GM12878 (cell line): ENCODE measurements at regions not wholly inside any gene's neighbourhood (a gene's known extent, or its start where the extent isn't known, plus 50 kb on each side); places are given as distances from the start of the nearest gene placed in this dataset.

Experiments
- ATAC-seq: fragments of 200-7000 bp; cut with Tn5 transposase; 3 replicates; pipeline ENCODE4 v1.9.1; 2020; ENCODE audit warnings: mild to moderate bottlenecking, moderate library complexity
- BruUV-seq: library from RNA; stranded (reverse); fragments of 400-500 nt; replicated peaks from 2 replicates; lab custom pipeline; 2021; lab: Mats Ljungman, UMichigan
- CTCF ChIA-PET: fragments of 300-600 bp; sonication (Branson Sonifier 250); formaldehyde crosslinking; extraction: SDS; loops from one replicate; lab custom pipeline; 2021; ENCODE audit warnings: inconsistent platforms; lab: Yijun Ruan, JAX
- POLR2A ChIA-PET: fragments of 350-600 bp; formaldehyde crosslinking; extraction: SDS; loops from one replicate; lab custom pipeline; 2021; ENCODE audit warnings: inconsistent platforms; lab: Charles Lee
- RAD21 ChIA-PET: fragments of 300-600 bp; sonication (Branson Sonifier 250); formaldehyde crosslinking; loops from one replicate; lab custom pipeline; 2023; ENCODE audit warnings: antibody characterized with exemption; ENCODE audit not compliant: unreplicated experiment; lab: Charles Lee
- SMC1A ChIA-PET: fragments of 300-600 bp; sonication (Branson Sonifier 250); formaldehyde crosslinking; loops from one replicate; lab custom pipeline; 2023; ENCODE audit not compliant: unreplicated experiment, uncharacterized antibody; lab: Charles Lee
- DNase-seq: peaks from one replicate; pipeline ENCODE4 v3.0.0-alpha.2; 2011; ENCODE audit warnings: low read depth, low spot score
- FAIRE-seq: peaks from 3 replicates; lab custom pipeline; 2011; peaks lifted over from hg19 to GRCh38; lab: Jason Lieb, UNC
- H2AFZ ChIP-seq: 2 replicates; pipeline ENCODE4 v1.6.0; 2011; ENCODE audit warnings: low read depth, low read length, control low read depth; ENCODE audit not compliant: control insufficient read depth
- H3K27ac ChIP-seq: 2 replicates; pipeline ENCODE4 v1.5.1; 2011; ENCODE audit warnings: control low read depth; ENCODE audit not compliant: control insufficient read depth, insufficient read depth
- H3K27me3 ChIP-seq, 2 experiments: replicated peaks in 1 of 2; 2 replicates each; pipeline versions ENCODE4 v1.6.0 to v1.6.1; 2011; ENCODE audit warnings: low read length in 1 of 2; ENCODE audit not compliant: control insufficient read depth in 2 of 2, insufficient read depth in 2 of 2
- H3K36me3 ChIP-seq, 2 experiments: 2 replicates each; pipeline ENCODE4 v1.5.1; 2011; ENCODE audit warnings: low read length in 1 of 2; ENCODE audit not compliant: control insufficient read depth in 2 of 2, insufficient read depth in 2 of 2
- H3K4me1 ChIP-seq: 2 replicates; pipeline ENCODE4 v1.6.1; 2011; ENCODE audit warnings: mild to moderate bottlenecking, low read length, moderate library complexity, mixed read lengths; ENCODE audit not compliant: control insufficient read depth, insufficient read depth
- H3K4me2 ChIP-seq: 2 replicates; pipeline ENCODE4 v1.6.0; 2011; ENCODE audit warnings: control low read depth; ENCODE audit not compliant: control insufficient read depth, insufficient read depth
- H3K4me3 ChIP-seq: fragments of 200-600 bp; sonication (generic); 2 replicates; pipeline ENCODE4 v1.5.1; 2016
- H3K79me2 ChIP-seq: 2 replicates; pipeline ENCODE4 v1.6.0; 2011; ENCODE audit warnings: low read length; ENCODE audit not compliant: control insufficient read depth, insufficient read depth
- H3K9ac ChIP-seq: 2 replicates; pipeline ENCODE4 v1.8.0; 2011; ENCODE audit warnings: low read length, control low read depth, mixed read lengths; ENCODE audit not compliant: control insufficient read depth, insufficient read depth
- H3K9me3 ChIP-seq: replicated peaks from 3 replicates; pipeline ENCODE4 v1.5.1; 2011; ENCODE audit warnings: mild to moderate bottlenecking, low read length; ENCODE audit not compliant: control insufficient read depth, insufficient read depth
- H4K20me1 ChIP-seq: 2 replicates; pipeline ENCODE4 v1.6.0; 2011; ENCODE audit not compliant: control insufficient read depth, insufficient read depth
- CEBPB ChIP-seq, 2 experiments: fragments of 150-350 bp in 1 of 2; IDR thresholded peaks; 2 replicates each; pipeline ENCODE4 v1.6.1; 2012 to 2014; ENCODE audit warnings: low read depth in 2 of 2, low read length in 2 of 2, borderline replicate concordance in 1 of 2, inconsistent platforms in 1 of 2
- ETV6 ChIP-seq, 2 experiments: fragments of 450-650 bp in 1 of 2; IDR thresholded peaks in 1 of 2; conservative IDR thresholded peaks in 1 of 2; 2 replicates each; pipeline ENCODE4 v1.6.1; 2014; ENCODE audit warnings: antibody characterized with exemption in 1 of 2, borderline replicate concordance in 1 of 2, low read depth in 1 of 2, mild to moderate bottlenecking in 1 of 2, moderate library complexity in 1 of 2
- JUNB ChIP-seq: IDR thresholded peaks from 2 replicates; pipeline ENCODE4 v1.6.1; 2016; ENCODE audit warnings: antibody characterized with exemption, mild to moderate bottlenecking
- MYB ChIP-seq: fragments of 150-350 bp; IDR thresholded peaks from 2 replicates; pipeline ENCODE4 v1.6.1; 2014; ENCODE audit warnings: mild to moderate bottlenecking, low read depth, low read length, borderline replicate concordance
- PAX8 ChIP-seq: fragments of 450-650 bp; IDR thresholded peaks from 2 replicates; pipeline ENCODE4 v1.6.1; 2017; ENCODE audit warnings: mild to moderate bottlenecking, moderate library complexity
- PML ChIP-seq: IDR thresholded peaks from 2 replicates; pipeline ENCODE4 v1.6.1; 2012; ENCODE audit warnings: low read length, inconsistent platforms
- POLR2A ChIP-seq: IDR thresholded peaks from 2 replicates; pipeline ENCODE4 v1.6.1; 2011; ENCODE audit warnings: low read depth, mild to moderate bottlenecking, low read length
- SP1 ChIP-seq: IDR thresholded peaks from one replicate; pipeline ENCODE4 v1.6.1; 2011; ENCODE audit warnings: low read depth, low read length
- WRNIP1 ChIP-seq: IDR thresholded peaks from 2 replicates; pipeline ENCODE4 v1.6.1; 2011; ENCODE audit warnings: low read depth, low read length, improper control_type of control experiment, borderline replicate concordance
- ZBTB4 ChIP-seq: fragments of 450-650 bp; formaldehyde crosslinking; IDR thresholded peaks from 2 replicates; pipeline ENCODE4 v1.4.0; 2022; ENCODE audit warnings: mild to moderate bottlenecking, moderate library complexity
- ZNF24 ChIP-seq: fragments of 450-650 bp; IDR thresholded peaks from 2 replicates; pipeline ENCODE4 v1.6.1; 2017; ENCODE audit warnings: antibody characterized with exemption, mild to moderate bottlenecking
- WGBS: methylation state at CpG from one replicate; pipeline ENCODE4 v1.1.6; 2016; ENCODE audit warnings: low lambda C conversion rate; ENCODE audit not compliant: insufficient replicate concordance, insufficient coverage; ENCODE audit errors: missing lambda C conversion rate; 5-methylcytosine and 5-hydroxymethylcytosine counted together
- in situ Hi-C: fragments of 300-500 bp; cut with MboI; formaldehyde crosslinking; loops from 9 replicates; pipeline ENCODE4 v1.14.3; 2018; ENCODE audit warnings: mixed read lengths
- intact Hi-C: fragments of 100-400 bp; cut with micrococcal nuclease; formaldehyde crosslinking; loops from one replicate; pipeline ENCODE4 v1.14.2; 2022; ENCODE audit not compliant: unreplicated experiment

GRCh38 chr10:60611291-60611747 lies 167.0 kb upstream of the CDK1 start (continued):
- TF ChIP-seq ZBTB4 (no peak), ETV6 (conservative IDR thresholded peaks at IDR 0.05 in 1 of 2, IDR thresholded peaks at IDR 0.05 in 1 of 2; ENCODE audit: borderline replicate concordance in 1 of 2, low read depth in 1 of 2) (no peak), POLR2A (no peak)
- TF ChIP-seq, all 136 proteins: peak for 0

GRCh38 chr10:60607372-60607771 lies 170.9 kb upstream of the CDK1 start:
- CTCF ChIA-PET = no interaction called here
- FAIRE-seq (no peak), DNase-seq (no peak), ATAC-seq (no peak)
- POLR2A ChIA-PET = no interaction called here
- intact Hi-C loops = no loop called here
- Histone ChIP-seq H3K27ac (no peak overlapping the region), H3K4me3 (no peak overlapping the region), H3K4me2 (no peak overlapping the region), H3K4me1 (no peaks in the 10 kb centered on the region), H3K27me3 (no peaks in the 10 kb centered on the region; a peak in 1 of 4 replicates), H2AFZ (no peak overlapping the region), H3K36me3 (no peaks in the 10 kb centered on the region), H3K79me2 (no peaks in the 10 kb centered on the region), H4K20me1 (no peaks in the 10 kb centered on the region), H3K9ac (no peak overlapping the region), H3K9me3 (no peaks in the 10 kb centered on the region)
- 17% methylated on average over 3 of the region's 3 CpGs for WGBS
- RAD21 ChIA-PET = no interaction called here
- no TSS peak for BruUV-seq
- no peak for TF ChIP-seq SP1
- TF ChIP-seq PML = no peak
- TF ChIP-seq CEBPB (IDR thresholded peaks at IDR 0.05; ENCODE audit: borderline replicate concordance in 1 of 2, low read depth in 2 of 2, low read length in 2 of 2) = no peak
- TF ChIP-seq ZNF24 = no peak
- TF ChIP-seq WRNIP1 = no peak
- no peak for TF ChIP-seq JUNB
- no peak for TF ChIP-seq MYB
- TF ChIP-seq PAX8 = no peak
- SMC1A ChIA-PET = interaction anchor here (1.2 kb wide), 2 partner anchors 10 to 28 kb away, joined by 3 read pairs; no protein-coding TSS in a partner anchor
- in situ Hi-C loops = no loop called here
